ENCODE measurements at regions not wholly inside any gene's neighbourhood (a gene's known extent, or its start where the extent isn't known, plus 50 kb on each side); places are given as distances from the start of the nearest gene placed in this dataset.

GRCh38 chr15:87680208-87680607 is 576.3 kb downstream of the NTRK3 start:
- TF ChIP-seq CTCF (IDR thresholded peaks at IDR 0.05) (no peak), EP300 (IDR thresholded peaks at IDR 0.05) (no peak)
